PC-9 (cell line): ENCODE measurements at regions not wholly inside any gene's neighbourhood (a gene's known extent, or its start where the extent isn't known, plus 50 kb on each side); places are given as distances from the start of the nearest gene placed in this dataset.

ENCODE experiments used
- EZH2 ChIP-seq: fragments of 200-600 bp; sonication (generic); IDR thresholded peaks from 2 replicates; pipeline ENCODE4 v1.8.0; 2017; ENCODE audit warnings: antibody characterized with exemption, low read depth
- TF ChIP-seq, protein P1 (sequence below): fragments of 200-600 bp; sonication (generic); conservative IDR thresholded peaks from 2 replicates; pipeline ENCODE4 v1.6.1; 2017; ENCODE audit warnings: mixed run types, antibody characterized with exemption, mild to moderate bottlenecking, moderate library complexity

DNA sequence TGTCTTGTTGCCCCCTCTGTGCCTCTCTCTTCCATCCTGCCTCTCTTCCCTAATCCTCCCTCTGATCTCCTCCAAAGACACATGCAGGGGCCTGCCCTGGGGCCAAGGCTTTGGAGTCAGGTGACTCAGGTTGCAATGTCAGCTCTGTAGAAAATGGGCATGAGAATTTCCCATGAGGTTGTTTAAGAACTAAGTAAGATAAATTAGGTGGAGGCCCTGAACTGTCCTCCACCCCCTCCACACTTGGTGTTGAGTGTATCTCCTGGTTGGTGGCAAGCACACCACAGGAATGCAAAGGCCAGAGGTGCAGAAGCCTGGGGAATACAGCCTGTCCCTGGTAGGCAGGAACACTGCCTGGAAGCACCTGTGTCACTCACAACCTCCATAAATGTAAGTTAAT lies 63.9 kb upstream of the GRIK3 start:
- TF ChIP-seq, protein P1, sequence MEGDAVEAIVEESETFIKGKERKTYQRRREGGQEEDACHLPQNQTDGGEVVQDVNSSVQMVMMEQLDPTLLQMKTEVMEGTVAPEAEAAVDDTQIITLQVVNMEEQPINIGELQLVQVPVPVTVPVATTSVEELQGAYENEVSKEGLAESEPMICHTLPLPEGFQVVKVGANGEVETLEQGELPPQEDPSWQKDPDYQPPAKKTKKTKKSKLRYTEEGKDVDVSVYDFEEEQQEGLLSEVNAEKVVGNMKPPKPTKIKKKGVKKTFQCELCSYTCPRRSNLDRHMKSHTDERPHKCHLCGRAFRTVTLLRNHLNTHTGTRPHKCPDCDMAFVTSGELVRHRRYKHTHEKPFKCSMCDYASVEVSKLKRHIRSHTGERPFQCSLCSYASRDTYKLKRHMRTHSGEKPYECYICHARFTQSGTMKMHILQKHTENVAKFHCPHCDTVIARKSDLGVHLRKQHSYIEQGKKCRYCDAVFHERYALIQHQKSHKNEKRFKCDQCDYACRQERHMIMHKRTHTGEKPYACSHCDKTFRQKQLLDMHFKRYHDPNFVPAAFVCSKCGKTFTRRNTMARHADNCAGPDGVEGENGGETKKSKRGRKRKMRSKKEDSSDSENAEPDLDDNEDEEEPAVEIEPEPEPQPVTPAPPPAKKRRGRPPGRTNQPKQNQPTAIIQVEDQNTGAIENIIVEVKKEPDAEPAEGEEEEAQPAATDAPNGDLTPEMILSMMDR: no peak
- no peak for TF ChIP-seq EZH2
